AG10803 (cell line): ENCODE measurements at regions not wholly inside any gene's neighbourhood (a gene's known extent, or its start where the extent isn't known, plus 50 kb on each side); places are given as distances from the start of the nearest gene placed in this dataset.

Source experiments
- DNase-seq: peaks from one replicate; pipeline ENCODE4 v3.0.0; 2010; ENCODE audit warnings: low read depth
- H3K4me3 ChIP-seq: 2 replicates; pipeline ENCODE4 v1.5.1; 2011; ENCODE audit warnings: mild to moderate bottlenecking, low read length, control low read depth
- CTCF ChIP-seq: conservative IDR thresholded peaks from 2 replicates; pipeline ENCODE4 v1.5.1; 2011; ENCODE audit warnings: mild to moderate bottlenecking, low read length, control low read depth, inconsistent platforms

GRCh38 chr2:83464444-83464843 is 994.6 kb downstream of the SUCLG1 start:
- TF ChIP-seq CTCF = no peak
- no peak for DNase-seq
- H3K4me3 ChIP-seq = no peak overlapping the region

- H3K4me3 ChIP-seq = no peak overlapping the region
- peak; percentile 8 for DNase-seq
- no peak for TF ChIP-seq CTCF
These were observed 996.2 kb downstream of the SUCLG1 start for GRCh38 chr2:83462881-83463280.

GRCh38 chr2:83461135-83461534 is 997.9 kb downstream of the SUCLG1 start:
- DNase-seq = no peak
- no peak overlapping the region for H3K4me3 ChIP-seq
- TF ChIP-seq CTCF = no peak

GRCh38 chr2:83459456-83459855 is 999.6 kb downstream of the SUCLG1 start:
- DNase-seq = no peak
- TF ChIP-seq CTCF = no peak
- no peak overlapping the region for H3K4me3 ChIP-seq

GRCh38 chr2:83435989-83436388 is 1023.1 kb downstream of the SUCLG1 start:
- no peak for TF ChIP-seq CTCF
- no peak overlapping the region for H3K4me3 ChIP-seq
- DNase-seq = no peak

- TF ChIP-seq CTCF = no peak
- H3K4me3 ChIP-seq = no peak overlapping the region
- no peak for DNase-seq
These were observed 1038.1 kb downstream of the SUCLG1 start for GRCh38 chr2:83420993-83421392.

GRCh38 chr2:83394134-83394904 is 1064.8 kb downstream of the SUCLG1 start:
- no peak overlapping the region for H3K4me3 ChIP-seq
- no peak for DNase-seq
- no peak for TF ChIP-seq CTCF
